NCI-H345 treated with DMSO at 0.1 percent for 48 hours (cell line): ENCODE measurements at regions not wholly inside any gene's neighbourhood (a gene's known extent, or its start where the extent isn't known, plus 50 kb on each side); places are given as distances from the start of the nearest gene placed in this dataset.
A peak's percentile ranks its signal among the peaks of the same experiment; 100 is the strongest.
"Not testable (repeated sequence)": the region's sequence is repeated elsewhere in the genome, so short reads cannot be mapped to it uniquely, and the experiment has no call there.

Source experiments
- DNase-seq: peaks from one replicate; lab custom pipeline; 2025; ENCODE audit not compliant: unreplicated experiment; lab: John Stamatoyannopoulos, UW

GRCh38 chr12:22808860-22809259 lies 183.9 kb downstream of the ETNK1 start:
- DNase-seq: no peak

- DNase-seq: no peak
Observed at GRCh38 chr12:22810036-22810435, 185.1 kb downstream of the ETNK1 start.

GRCh38 chr12:22812531-22812930 lies 187.6 kb downstream of the ETNK1 start:
- DNase-seq: no peak

GRCh38 chr12:22821985-22822384 lies 197.0 kb downstream of the ETNK1 start:
- no peak for DNase-seq

GRCh38 chr12:22826026-22826425 lies 201.1 kb downstream of the ETNK1 start:
- no peak for DNase-seq

- DNase-seq: not testable (repeated sequence)
Observed at GRCh38 chr12:22826446-22826981, 201.5 kb downstream of the ETNK1 start.

- DNase-seq: no peak
Observed at GRCh38 chr12:22828066-22828465, 203.1 kb downstream of the ETNK1 start.

GRCh38 chr12:22835431-22835830 lies 210.5 kb downstream of the ETNK1 start:
- no peak for DNase-seq

- no peak for DNase-seq
Observed at GRCh38 chr12:22850185-22850584, 225.2 kb downstream of the ETNK1 start.

- no peak for DNase-seq
Observed at GRCh38 chr12:22851532-22851931, 226.6 kb downstream of the ETNK1 start.

- no peak for DNase-seq
Observed at GRCh38 chr12:22855456-22855855, 230.5 kb downstream of the ETNK1 start.

GRCh38 chr12:22856178-22856577 lies 231.2 kb downstream of the ETNK1 start:
- peak; percentile 63 for DNase-seq

- DNase-seq: no peak
Observed at GRCh38 chr12:22858849-22859570, 234.0 kb downstream of the ETNK1 start.

GRCh38 chr12:22860926-22861325 lies 236.0 kb downstream of the ETNK1 start:
- DNase-seq: no peak

- DNase-seq: no peak
Observed at GRCh38 chr12:22865822-22866221, 240.9 kb downstream of the ETNK1 start.

GRCh38 chr12:22866406-22866805 lies 241.4 kb downstream of the ETNK1 start:
- DNase-seq: no peak

- DNase-seq: no peak
Observed at GRCh38 chr12:22874151-22874550, 249.2 kb downstream of the ETNK1 start.

- no peak for DNase-seq
Observed at GRCh38 chr12:22876262-22876661, 251.3 kb downstream of the ETNK1 start.

GRCh38 chr12:22879203-22879602 lies 254.2 kb downstream of the ETNK1 start:
- no peak for DNase-seq

GRCh38 chr12:22880331-22880730 lies 255.4 kb downstream of the ETNK1 start:
- DNase-seq: no peak

GRCh38 chr12:22880807-22881206 lies 255.8 kb downstream of the ETNK1 start:
- DNase-seq: no peak

- no peak for DNase-seq
Observed at GRCh38 chr12:22881878-22882385, 257.0 kb downstream of the ETNK1 start.

GRCh38 chr12:22882559-22882958 lies 257.6 kb downstream of the ETNK1 start:
- no peak for DNase-seq
